ENCODE measurements at regions not wholly inside any gene's neighbourhood (a gene's known extent, or its start where the extent isn't known, plus 50 kb on each side); places are given as distances from the start of the nearest gene placed in this dataset.
A peak's percentile ranks its signal among the peaks of the same experiment; 100 is the strongest.

DNA sequence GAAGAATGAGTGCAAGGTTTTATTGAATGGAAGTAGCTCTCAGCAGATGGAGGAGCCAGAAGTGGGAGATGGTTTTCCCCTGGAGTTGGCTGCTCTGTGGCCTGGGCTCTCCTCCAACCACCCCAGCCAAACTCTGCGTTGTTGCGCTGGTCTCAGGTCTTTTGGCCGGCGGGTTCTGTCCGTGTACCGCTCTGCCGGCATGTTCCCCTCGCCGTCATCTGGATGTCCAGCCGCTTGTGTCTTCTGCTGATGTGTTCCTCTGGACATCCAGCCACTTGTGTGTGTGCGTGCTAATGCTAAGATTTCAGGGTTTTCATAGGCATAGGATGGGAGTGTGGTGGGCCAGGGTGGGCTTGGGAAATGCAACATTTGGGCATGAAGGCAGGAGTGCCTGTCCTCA, 1311.3 kb upstream of the TMEFF2 start:
- intact Hi-C loops (cut with micrococcal nuclease) = no loop called here
- no peaks in the 10 kb centered on the region for H3K9me3 Mint-ChIP-seq
- no peak overlapping the region for H3K4me3 Mint-ChIP-seq (ENCODE audit: low read depth)
- no peak overlapping the region for H3K27ac Mint-ChIP-seq
- no peaks in the 10 kb centered on the region for H3K4me1 Mint-ChIP-seq (ENCODE audit: low read depth)
- no peaks in the 10 kb centered on the region for H3K27me3 Mint-ChIP-seq (ENCODE audit: low read depth)
- no peak for DNase-seq (ENCODE audit: low spot score)
- no peaks in the 10 kb centered on the region for H3K36me3 Mint-ChIP-seq (ENCODE audit: low read depth)

DNA sequence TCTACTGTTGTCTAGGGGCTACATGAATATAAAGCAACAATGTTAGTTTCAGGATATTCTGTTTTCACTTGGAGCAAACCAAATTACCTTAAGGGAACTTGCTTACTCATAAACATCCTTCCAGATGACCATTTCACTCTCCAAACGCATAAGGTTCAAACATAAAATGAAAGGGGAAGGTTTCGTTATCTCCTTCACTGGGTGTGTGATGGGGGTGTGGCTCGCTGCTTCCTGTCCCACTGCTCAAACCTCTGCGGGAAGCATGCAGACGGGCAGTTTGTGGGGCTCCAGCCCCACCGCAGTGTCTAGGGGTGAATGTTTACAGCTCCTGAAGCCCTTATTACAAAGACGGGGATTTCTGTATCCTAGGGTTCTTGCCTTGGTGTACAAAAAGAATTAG, 1310.9 kb upstream of the TMEFF2 start:
- Mint-ChIP-seq H3K27ac (no peak overlapping the region), H3K9me3 (no peaks in the 10 kb centered on the region), H3K27me3 (ENCODE audit: low read depth) (no peaks in the 10 kb centered on the region), H3K36me3 (ENCODE audit: low read depth) (no peaks in the 10 kb centered on the region), H3K4me3 (ENCODE audit: low read depth) (no peak overlapping the region), H3K4me1 (ENCODE audit: low read depth) (no peaks in the 10 kb centered on the region)
- no peak for DNase-seq (ENCODE audit: low spot score)
- intact Hi-C loops (cut with micrococcal nuclease) = no loop called here

DNA sequence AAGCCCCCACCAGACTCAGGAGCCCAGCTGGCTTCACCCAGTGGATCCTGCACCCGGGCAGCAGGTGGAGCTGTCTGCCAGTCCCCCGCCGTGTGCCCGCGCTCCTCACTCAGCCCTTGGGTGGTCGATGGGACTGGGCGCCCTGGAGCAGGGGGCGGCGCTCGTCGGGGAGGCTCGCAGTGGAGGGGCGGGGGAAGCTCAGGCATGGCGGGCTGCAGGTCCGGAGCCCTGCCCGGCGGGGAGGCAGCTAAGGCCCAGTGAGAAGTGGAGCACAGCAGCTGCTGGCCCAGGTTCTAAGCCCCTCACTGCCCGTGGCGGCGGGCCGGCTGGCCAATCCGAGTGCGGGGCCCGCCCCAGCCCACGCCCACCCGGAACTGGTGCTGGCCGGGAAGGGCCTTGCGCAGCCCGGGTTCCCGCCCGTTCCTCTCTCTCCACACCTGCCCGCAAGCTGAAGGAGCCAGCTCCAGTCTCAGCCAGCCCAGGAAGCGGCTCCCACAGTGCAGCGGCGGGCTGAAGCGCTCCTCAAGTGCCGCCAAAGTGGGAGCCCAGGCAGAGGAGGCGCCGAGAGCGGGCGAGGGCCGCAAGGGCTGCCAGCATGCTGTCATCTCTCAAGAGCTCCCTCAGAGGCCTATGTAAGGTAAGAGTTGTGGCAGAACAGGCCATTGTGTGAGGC, 1307.8 kb upstream of the TMEFF2 start:
- H3K27ac Mint-ChIP-seq = no peak overlapping the region
- no peaks in the 10 kb centered on the region for H3K27me3 Mint-ChIP-seq (ENCODE audit: low read depth)
- no peak for DNase-seq (ENCODE audit: low spot score)
- H3K4me3 Mint-ChIP-seq (ENCODE audit: low read depth) = peak overlapping the region; percentile 21
- no peaks in the 10 kb centered on the region for H3K4me1 Mint-ChIP-seq (ENCODE audit: low read depth)
- H3K36me3 Mint-ChIP-seq (ENCODE audit: low read depth) = no peaks in the 10 kb centered on the region
- no peaks in the 10 kb centered on the region for H3K9me3 Mint-ChIP-seq
- intact Hi-C loops (cut with micrococcal nuclease) = no loop called here

DNA sequence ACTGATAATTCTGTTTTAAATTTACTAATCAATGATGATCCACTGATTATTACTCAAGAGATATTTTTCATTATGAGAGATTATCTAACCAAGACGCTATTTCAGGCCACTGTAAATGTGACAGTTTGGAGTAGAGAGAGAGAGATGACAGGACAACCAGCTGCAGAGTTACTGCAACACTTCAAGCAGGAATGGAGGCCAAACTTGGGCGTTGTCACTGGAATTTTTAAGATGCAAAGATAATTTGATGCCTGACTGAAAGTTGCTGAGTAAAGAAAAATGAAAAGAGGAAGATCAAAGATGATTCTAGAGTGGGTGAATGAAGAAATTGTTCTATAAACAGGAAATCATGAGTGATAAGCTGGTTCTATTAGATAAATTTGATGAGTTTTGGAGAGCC, 1302.1 kb upstream of the TMEFF2 start:
- no peaks in the 10 kb centered on the region for H3K4me1 Mint-ChIP-seq (ENCODE audit: low read depth)
- H3K9me3 Mint-ChIP-seq = no peaks in the 10 kb centered on the region
- H3K4me3 Mint-ChIP-seq (ENCODE audit: low read depth) = no peak overlapping the region
- no peaks in the 10 kb centered on the region for H3K27me3 Mint-ChIP-seq (ENCODE audit: low read depth)
- no peak for DNase-seq (ENCODE audit: low spot score)
- intact Hi-C loops (cut with micrococcal nuclease) = no loop called here
- no peaks in the 10 kb centered on the region for H3K36me3 Mint-ChIP-seq (ENCODE audit: low read depth)
- H3K27ac Mint-ChIP-seq = no peak overlapping the region

DNA sequence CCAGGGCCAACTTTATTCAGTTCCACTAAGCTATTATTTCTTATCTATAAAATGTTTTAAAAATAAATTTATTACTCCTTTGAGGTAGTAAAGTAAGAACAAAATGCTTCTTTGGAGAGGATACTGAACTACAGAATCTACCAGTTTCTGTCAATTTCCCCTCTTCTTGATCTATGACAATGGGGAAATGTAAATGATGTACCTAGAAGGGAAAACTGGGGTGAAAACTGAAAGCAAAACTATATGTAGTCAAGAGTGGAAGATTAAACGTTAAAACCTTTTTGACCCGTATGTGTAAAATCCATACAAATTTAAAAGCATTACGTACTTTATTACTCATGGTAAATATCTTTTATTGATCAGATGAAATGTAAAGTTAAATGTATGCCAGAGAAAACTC, 1287.8 kb upstream of the TMEFF2 start:
- DNase-seq (ENCODE audit: low spot score) = no peak
- H3K27ac Mint-ChIP-seq = no peak overlapping the region
- intact Hi-C loops (cut with micrococcal nuclease) = no loop called here
- H3K4me1 Mint-ChIP-seq (ENCODE audit: low read depth) = no peaks in the 10 kb centered on the region
- no peaks in the 10 kb centered on the region for H3K9me3 Mint-ChIP-seq
- H3K36me3 Mint-ChIP-seq (ENCODE audit: low read depth) = no peaks in the 10 kb centered on the region
- no peak overlapping the region for H3K4me3 Mint-ChIP-seq (ENCODE audit: low read depth)
- H3K27me3 Mint-ChIP-seq (ENCODE audit: low read depth) = no peaks in the 10 kb centered on the region

DNA sequence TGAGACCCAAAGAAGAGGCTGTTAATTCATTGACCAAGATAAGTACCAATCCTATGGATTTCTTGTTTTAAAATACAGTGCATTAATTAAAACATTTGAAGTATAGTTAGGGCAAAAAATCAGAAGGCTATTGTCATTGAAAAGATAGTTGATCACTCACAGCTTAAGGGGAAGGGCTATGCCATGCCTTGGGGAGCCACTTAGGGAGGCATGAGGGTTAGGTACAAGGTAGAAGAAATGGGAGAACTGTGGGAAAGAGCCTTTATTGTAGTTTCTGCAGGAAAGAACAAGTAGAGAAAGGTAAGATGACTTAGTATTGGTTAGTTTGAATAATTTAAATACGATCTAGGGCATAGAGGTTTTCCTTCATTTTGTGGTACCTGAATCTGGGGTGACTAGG, 1285.5 kb upstream of the TMEFF2 start:
- Mint-ChIP-seq H3K9me3 (no peaks in the 10 kb centered on the region), H3K27ac (no peak overlapping the region), H3K4me1 (ENCODE audit: low read depth) (no peaks in the 10 kb centered on the region), H3K4me3 (ENCODE audit: low read depth) (no peak overlapping the region), H3K36me3 (ENCODE audit: low read depth) (no peaks in the 10 kb centered on the region), H3K27me3 (ENCODE audit: low read depth) (no peaks in the 10 kb centered on the region)
- no peak for DNase-seq (ENCODE audit: low spot score)
- intact Hi-C loops (cut with micrococcal nuclease) = no loop called here

DNA sequence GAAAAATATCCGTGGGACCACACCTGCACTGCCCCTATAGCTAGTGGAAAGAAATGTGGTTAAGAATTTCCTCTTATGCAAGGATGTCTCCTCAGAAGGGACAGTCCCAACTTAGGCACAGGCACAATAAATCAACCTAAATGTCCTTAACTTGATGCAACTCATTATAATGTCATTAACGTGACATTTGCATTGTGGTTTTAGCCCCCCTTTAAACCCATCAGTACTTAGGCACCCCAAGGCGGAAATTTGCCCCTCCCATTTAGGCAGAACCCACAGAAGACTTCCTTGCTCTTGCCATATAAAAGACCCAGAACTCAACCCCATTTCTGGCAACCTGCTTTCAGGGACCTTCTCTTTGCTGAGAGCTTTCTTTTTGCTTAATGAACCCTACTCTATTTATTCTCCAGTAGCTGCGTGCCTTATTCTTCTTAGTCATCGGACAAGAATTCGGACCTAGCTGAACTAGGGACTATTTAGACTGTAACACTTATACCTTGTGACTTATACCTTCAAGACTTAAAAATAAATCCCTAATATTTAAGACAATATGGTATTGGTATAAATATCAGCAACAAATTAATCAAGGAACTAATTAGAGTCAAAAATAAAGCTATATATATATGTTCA, 1281.6 kb upstream of the TMEFF2 start:
- H3K36me3 Mint-ChIP-seq (ENCODE audit: low read depth) = no peaks in the 10 kb centered on the region
- DNase-seq (ENCODE audit: low spot score) = no peak
- intact Hi-C loops (cut with micrococcal nuclease) = no loop called here

DNA sequence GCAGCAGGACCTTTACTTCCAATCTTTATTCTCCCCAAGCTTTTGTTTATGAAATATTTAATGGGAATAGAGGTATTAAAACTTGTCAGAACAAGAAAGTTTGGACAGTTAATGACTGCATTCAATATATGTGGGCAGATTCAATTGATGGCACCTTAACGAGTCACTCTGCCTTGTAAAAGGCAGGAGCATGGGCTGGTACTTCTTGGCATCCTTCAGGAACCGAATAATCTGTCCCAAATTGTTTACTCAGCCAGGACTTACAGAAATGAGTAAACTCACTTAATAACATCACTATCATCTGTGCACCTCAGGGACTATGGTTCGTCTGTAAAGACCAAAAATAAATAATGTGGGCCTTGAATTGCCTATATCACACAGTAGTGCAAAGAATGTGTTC, 1280.3 kb upstream of the TMEFF2 start:
- intact Hi-C loops (cut with micrococcal nuclease) = no loop called here
- no peak overlapping the region for H3K4me3 Mint-ChIP-seq (ENCODE audit: low read depth)
- H3K27me3 Mint-ChIP-seq (ENCODE audit: low read depth) = no peaks in the 10 kb centered on the region
- H3K9me3 Mint-ChIP-seq = no peaks in the 10 kb centered on the region
- no peaks in the 10 kb centered on the region for H3K4me1 Mint-ChIP-seq (ENCODE audit: low read depth)
- no peak for DNase-seq (ENCODE audit: low spot score)
- no peaks in the 10 kb centered on the region for H3K36me3 Mint-ChIP-seq (ENCODE audit: low read depth)
- no peak overlapping the region for H3K27ac Mint-ChIP-seq

More for the DNA sequence above, 1281.6 kb upstream of the TMEFF2 start:
- Mint-ChIP-seq H3K9me3 (no peaks in the 10 kb centered on the region), H3K4me1 (ENCODE audit: low read depth) (no peaks in the 10 kb centered on the region), H3K27me3 (ENCODE audit: low read depth) (no peaks in the 10 kb centered on the region), H3K27ac (no peak overlapping the region), H3K4me3 (ENCODE audit: low read depth) (no peak overlapping the region)

DNA sequence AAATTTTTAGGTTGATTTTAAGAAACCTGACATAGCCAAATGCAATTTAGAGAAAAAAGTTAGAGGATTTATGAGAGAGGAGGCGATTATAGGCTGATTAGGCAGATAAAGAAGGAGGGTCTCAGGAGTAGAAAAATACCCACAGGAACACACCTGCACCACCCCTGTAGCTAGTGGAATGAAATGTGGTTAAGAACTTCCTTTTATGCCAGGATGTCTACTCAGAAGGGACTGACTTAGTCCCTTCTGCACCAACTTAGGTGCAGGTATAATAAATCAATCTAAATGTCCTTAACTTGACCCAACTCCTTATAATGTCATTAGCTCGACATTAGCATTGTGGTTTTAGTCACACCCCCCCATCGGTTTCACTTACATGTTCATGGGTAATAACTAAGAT, 1274.5 kb upstream of the TMEFF2 start:
- Mint-ChIP-seq H3K9me3 (no peaks in the 10 kb centered on the region), H3K27me3 (ENCODE audit: low read depth) (no peaks in the 10 kb centered on the region), H3K36me3 (ENCODE audit: low read depth) (no peaks in the 10 kb centered on the region), H3K27ac (no peak overlapping the region), H3K4me1 (ENCODE audit: low read depth) (no peaks in the 10 kb centered on the region), H3K4me3 (ENCODE audit: low read depth) (no peak overlapping the region)
- no peak for DNase-seq (ENCODE audit: low spot score)
- intact Hi-C loops (cut with micrococcal nuclease) = no loop called here

DNA sequence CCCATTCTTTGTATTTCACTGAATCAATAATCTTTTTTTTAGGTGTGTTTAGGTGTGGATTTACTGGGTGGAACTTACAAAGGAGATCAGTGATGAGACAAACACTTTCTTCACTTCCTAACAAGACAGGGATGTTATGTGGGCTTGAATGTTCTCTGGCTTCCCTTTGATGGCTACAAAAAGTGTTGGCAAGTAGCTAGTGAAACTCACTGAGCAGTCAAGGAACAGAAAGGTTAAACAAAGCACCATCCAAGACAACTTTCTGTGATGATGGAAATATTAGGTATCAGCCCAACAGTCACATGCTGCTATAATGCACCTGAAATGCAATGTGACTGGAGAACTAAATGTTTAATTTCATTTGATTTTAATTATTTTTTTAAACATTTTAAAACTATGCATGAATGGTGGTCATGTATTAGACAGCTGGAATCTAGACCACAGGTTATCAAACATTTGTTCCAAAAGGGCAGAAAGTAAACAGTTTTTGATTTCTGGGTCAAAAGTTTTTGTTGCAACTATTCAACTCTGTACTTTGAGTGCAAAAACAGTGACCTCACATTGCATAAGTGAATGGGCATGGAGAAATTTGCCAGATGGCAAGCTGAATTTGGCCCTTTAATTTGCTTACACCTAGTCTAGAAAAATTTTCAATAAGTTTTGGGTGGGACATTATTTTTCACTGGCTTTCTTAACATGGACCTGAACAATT, 1272.7 kb upstream of the TMEFF2 start:
- no peak for DNase-seq (ENCODE audit: low spot score)
- H3K4me3 Mint-ChIP-seq (ENCODE audit: low read depth) = no peak overlapping the region
- H3K9me3 Mint-ChIP-seq = no peaks in the 10 kb centered on the region
- H3K4me1 Mint-ChIP-seq (ENCODE audit: low read depth) = no peaks in the 10 kb centered on the region
- no peak overlapping the region for H3K27ac Mint-ChIP-seq
- no peaks in the 10 kb centered on the region for H3K36me3 Mint-ChIP-seq (ENCODE audit: low read depth)
- intact Hi-C loops (cut with micrococcal nuclease) = no loop called here
- H3K27me3 Mint-ChIP-seq (ENCODE audit: low read depth) = no peaks in the 10 kb centered on the region

DNA sequence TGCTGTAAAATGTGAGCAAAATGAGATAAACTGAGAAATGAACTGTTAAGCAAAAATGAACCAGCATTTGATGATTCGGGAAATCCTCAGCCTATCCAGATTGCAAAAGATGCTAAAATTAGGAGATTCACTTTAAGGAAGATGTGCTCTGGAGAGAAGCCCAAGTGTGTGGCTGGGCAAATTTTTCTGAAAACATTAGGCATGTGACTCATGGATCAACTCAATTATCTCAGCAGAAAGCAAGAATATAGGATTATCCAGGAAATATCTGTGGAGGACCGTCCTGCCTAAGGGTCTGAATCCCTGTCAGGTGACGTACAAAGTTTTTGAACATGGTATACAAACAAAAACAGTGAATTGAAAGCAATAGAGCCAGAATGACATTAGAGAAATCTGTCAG, 1268.3 kb upstream of the TMEFF2 start:
- no peak for DNase-seq (ENCODE audit: low spot score)
- H3K9me3 Mint-ChIP-seq = no peaks in the 10 kb centered on the region
- H3K36me3 Mint-ChIP-seq (ENCODE audit: low read depth) = no peaks in the 10 kb centered on the region
- no peak overlapping the region for H3K27ac Mint-ChIP-seq
- H3K27me3 Mint-ChIP-seq (ENCODE audit: low read depth) = no peaks in the 10 kb centered on the region
- H3K4me3 Mint-ChIP-seq (ENCODE audit: low read depth) = no peak overlapping the region
- intact Hi-C loops (cut with micrococcal nuclease) = no loop called here
- H3K4me1 Mint-ChIP-seq (ENCODE audit: low read depth) = no peaks in the 10 kb centered on the region

DNA sequence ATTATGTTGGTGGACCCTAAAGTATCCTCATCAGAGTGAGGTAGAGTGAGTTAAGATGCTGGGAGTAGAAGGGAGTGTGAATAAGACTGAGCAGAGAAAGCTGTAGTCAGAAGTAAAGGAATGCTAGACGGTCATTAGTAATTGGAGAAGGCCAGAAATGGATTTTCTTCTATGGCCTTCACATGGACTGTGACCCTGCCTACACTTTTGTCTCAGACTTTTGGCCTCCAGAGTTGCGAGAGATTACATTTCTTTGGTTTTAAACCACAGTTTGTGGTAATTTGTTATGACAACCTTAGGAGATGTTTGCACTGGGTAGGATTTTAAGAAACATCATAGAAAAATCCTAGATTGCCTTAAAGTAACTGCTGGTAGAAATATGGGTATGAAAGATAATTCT, 1267.7 kb upstream of the TMEFF2 start:
- H3K9me3 Mint-ChIP-seq = no peaks in the 10 kb centered on the region
- no peaks in the 10 kb centered on the region for H3K27me3 Mint-ChIP-seq (ENCODE audit: low read depth)
- intact Hi-C loops (cut with micrococcal nuclease) = no loop called here
- H3K4me3 Mint-ChIP-seq (ENCODE audit: low read depth) = no peak overlapping the region
- no peaks in the 10 kb centered on the region for H3K36me3 Mint-ChIP-seq (ENCODE audit: low read depth)
- DNase-seq (ENCODE audit: low spot score) = no peak
- H3K27ac Mint-ChIP-seq = no peak overlapping the region
- H3K4me1 Mint-ChIP-seq (ENCODE audit: low read depth) = no peaks in the 10 kb centered on the region

DNA sequence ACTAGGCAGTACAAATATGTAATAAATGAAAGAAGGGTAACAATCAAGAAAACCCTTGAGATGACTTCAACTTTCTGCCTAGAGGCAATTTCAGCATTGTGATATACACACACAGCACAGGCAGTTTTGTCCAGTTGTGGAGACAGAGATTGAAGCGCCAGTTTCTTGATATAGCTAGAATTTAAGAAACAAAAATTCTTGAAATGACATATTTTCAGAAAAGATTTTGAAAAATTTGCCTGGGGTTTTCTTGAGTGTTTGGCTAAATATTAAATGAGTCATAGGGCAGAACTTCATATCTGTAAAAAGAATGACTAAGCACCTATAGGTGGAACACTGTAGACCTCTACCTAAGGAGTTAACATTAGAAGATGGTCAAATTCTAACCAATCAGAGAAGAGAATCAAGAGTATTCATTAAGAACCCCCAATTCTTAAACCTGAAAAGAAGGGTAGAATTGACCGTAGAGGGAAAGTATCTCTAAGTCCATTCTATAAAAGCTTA, 1266.8 kb upstream of the TMEFF2 start:
- DNase-seq (ENCODE audit: low spot score) = no peak
- H3K36me3 Mint-ChIP-seq (ENCODE audit: low read depth) = no peaks in the 10 kb centered on the region
- intact Hi-C loops (cut with micrococcal nuclease) = no loop called here
- no peak overlapping the region for H3K27ac Mint-ChIP-seq
- H3K27me3 Mint-ChIP-seq (ENCODE audit: low read depth) = no peaks in the 10 kb centered on the region
- H3K9me3 Mint-ChIP-seq = no peaks in the 10 kb centered on the region
- no peak overlapping the region for H3K4me3 Mint-ChIP-seq (ENCODE audit: low read depth)
- no peaks in the 10 kb centered on the region for H3K4me1 Mint-ChIP-seq (ENCODE audit: low read depth)
